ENCODE measurements at regions not wholly inside any gene's neighbourhood (a gene's known extent, or its start where the extent isn't known, plus 50 kb on each side); places are given as distances from the start of the nearest gene placed in this dataset.

DNA sequence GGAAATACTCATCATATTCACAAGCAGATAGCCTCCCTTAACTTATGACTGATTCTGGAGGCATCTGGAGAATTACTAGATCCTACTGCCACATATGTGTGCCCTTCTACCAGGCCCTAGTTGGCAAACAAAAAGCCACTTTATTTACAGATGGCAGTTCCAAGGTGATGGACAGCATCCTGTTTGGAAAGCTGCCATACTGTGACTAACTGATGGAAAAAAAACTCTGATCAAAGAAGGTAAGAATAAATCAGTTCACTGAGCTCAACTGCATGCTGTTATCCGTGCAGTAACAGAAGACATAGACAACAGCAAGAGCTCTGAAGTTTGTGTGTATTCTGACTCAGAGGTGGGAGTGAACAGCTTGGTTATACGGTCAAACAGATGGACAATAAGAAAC, 279.8 kb upstream of the POU5F2 start:
- intact Hi-C loops (cut with DNase I; ENCODE audit: low total_unique reads): no loop called here
- no peak for TF ChIP-seq POLR2A (IDR thresholded peaks at IDR 0.05)
- TF ChIP-seq, protein P1, sequence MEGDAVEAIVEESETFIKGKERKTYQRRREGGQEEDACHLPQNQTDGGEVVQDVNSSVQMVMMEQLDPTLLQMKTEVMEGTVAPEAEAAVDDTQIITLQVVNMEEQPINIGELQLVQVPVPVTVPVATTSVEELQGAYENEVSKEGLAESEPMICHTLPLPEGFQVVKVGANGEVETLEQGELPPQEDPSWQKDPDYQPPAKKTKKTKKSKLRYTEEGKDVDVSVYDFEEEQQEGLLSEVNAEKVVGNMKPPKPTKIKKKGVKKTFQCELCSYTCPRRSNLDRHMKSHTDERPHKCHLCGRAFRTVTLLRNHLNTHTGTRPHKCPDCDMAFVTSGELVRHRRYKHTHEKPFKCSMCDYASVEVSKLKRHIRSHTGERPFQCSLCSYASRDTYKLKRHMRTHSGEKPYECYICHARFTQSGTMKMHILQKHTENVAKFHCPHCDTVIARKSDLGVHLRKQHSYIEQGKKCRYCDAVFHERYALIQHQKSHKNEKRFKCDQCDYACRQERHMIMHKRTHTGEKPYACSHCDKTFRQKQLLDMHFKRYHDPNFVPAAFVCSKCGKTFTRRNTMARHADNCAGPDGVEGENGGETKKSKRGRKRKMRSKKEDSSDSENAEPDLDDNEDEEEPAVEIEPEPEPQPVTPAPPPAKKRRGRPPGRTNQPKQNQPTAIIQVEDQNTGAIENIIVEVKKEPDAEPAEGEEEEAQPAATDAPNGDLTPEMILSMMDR (IDR thresholded peaks at IDR 0.05): no peak
- no peak for DNase-seq (ENCODE audit: low spot score in 2 of 2)
- H3K4me3 ChIP-seq (ENCODE audit: low read depth, poor library complexity, severe bottlenecking): no peak overlapping the region
- 69 to 72% methylated on average over 2 of the region's 2 CpGs for WGBS, 2 donors

DNA sequence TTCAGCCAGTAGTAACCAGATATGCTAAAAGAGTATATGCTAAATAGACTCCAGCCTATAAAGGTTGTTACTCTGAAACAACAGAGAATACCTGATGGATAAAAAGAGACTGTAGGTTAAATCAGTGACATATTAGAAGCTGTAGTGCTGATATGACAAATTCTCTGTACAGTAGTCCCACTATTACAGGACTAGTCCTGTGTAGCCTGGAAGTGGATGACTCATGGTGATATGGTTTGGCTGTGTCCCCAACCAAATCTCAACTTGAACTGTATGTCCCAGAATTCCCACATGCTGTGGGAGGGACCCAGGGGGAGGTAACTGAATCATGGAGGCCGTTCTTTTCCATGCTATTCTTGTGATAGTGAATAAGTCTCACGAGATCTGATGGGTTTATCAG, 276.2 kb upstream of the POU5F2 start:
- WGBS, 2 donors: 86 to 89% methylated on average over 2 of the region's 2 CpGs
- intact Hi-C loops (cut with DNase I; ENCODE audit: low total_unique reads): no loop called here
- TF ChIP-seq, protein P1 (IDR thresholded peaks at IDR 0.05): no peak
- no peak for DNase-seq (ENCODE audit: low spot score in 2 of 2)
- H3K4me3 ChIP-seq (ENCODE audit: low read depth, poor library complexity, severe bottlenecking): no peak overlapping the region

DNA sequence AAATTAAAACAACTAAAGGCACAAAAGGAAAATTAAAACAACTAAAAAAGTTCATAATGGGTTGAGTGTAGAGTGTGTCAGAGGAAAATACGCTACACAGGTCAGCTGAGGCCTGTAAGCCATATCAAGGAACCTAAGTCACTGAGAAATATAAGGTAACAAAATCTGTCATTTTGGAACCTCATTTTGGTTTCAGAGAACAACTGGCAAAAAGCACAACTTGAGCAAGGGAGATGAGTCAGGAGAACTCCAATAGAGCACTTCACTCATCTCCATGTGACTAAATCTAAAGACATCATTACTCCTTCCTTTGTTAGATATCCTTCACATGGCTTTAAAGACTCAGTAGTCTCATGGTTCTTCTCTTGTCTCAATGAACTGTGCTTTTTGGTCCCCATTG, 269.4 kb upstream of the POU5F2 start:
- TF ChIP-seq, protein P1 (IDR thresholded peaks at IDR 0.05): no peak
- TF ChIP-seq POLR2A (IDR thresholded peaks at IDR 0.05): no peak
- 96 to 98% methylated on average over 1 of the region's 1 CpG for WGBS, 2 donors
- no peak overlapping the region for H3K4me3 ChIP-seq (ENCODE audit: low read depth, poor library complexity, severe bottlenecking)
- no peak for DNase-seq (ENCODE audit: low spot score in 2 of 2)
- intact Hi-C loops (cut with DNase I; ENCODE audit: low total_unique reads): no loop called here

DNA sequence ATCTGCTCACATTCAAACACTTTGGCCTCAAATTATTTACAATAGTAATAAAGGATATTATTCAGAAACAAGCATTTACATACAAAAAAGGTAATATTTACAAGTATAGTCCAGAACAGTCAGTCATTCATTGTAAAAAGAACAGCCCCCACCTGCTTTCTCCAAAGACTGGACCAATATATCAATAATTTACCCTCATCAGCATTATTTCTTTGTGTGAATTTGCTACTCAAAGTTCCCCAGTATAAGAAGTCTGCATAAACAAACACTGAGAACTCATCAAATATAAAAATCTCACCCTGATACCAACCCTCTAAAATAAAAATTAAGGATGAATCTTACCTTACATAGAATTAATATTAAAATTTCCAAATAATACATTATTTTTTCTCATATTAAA, 267.8 kb upstream of the POU5F2 start:
- DNase-seq (ENCODE audit: low spot score in 2 of 2): no peak
- H3K4me3 ChIP-seq (ENCODE audit: low read depth, poor library complexity, severe bottlenecking): no peak overlapping the region
- TF ChIP-seq POLR2A (IDR thresholded peaks at IDR 0.05): no peak
- TF ChIP-seq, protein P1 (IDR thresholded peaks at IDR 0.05): no peak
- intact Hi-C loops (cut with DNase I; ENCODE audit: low total_unique reads): no loop called here

DNA sequence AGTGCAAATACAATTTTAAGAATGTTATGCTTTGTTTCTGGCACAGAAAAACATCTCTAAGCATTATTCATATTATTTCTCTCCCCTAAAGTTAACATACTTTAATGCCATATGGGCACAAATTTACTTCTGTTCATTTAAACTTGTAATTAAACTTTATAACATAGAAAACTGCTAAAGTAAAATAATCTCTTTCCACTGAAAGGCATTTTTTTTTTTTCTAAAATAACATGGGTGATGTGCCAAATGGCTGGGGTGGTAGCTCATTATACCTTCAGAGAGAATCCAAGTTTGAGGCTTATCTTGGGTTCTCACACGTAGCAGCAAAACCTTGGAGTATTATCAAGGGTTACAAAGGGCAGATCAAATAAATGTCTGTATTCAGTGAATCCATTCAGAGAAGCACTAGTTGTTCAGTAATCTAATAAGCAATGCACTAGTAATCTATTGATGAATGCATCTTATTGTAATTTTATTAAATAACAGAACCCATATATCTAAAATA, 257.6 kb upstream of the POU5F2 start:
- no peak overlapping the region for H3K4me3 ChIP-seq (ENCODE audit: low read depth, poor library complexity, severe bottlenecking)
- no peak for DNase-seq (ENCODE audit: low spot score in 2 of 2)
- WGBS, 2 donors: 32 to 38% methylated on average over 1 of the region's 1 CpG
- intact Hi-C loops (cut with DNase I; ENCODE audit: low total_unique reads): no loop called here
- TF ChIP-seq, protein P1 (IDR thresholded peaks at IDR 0.05): no peak
- TF ChIP-seq POLR2A (IDR thresholded peaks at IDR 0.05): no peak

DNA sequence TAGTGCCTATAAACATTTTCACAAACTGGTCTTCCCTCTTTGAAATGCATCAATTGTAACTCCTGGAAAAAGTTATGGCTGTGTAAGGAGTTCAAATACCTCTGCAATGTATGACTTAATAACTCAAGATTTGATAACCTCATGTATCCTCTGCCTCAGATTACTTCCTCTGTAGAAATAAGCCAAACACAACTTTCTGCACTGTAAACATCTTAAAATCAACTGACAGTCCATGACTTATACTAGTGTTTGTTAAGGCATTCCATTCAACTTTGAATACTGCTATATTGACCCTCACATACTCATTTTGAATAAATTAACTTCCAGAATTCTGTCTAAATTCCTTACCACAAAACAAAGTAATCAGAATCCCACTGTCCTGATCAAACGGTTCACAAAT, 256.2 kb upstream of the POU5F2 start:
- no peak for DNase-seq (ENCODE audit: low spot score in 2 of 2)
- WGBS, 2 donors: 83 to 87% methylated on average over 1 of the region's 1 CpG
- no peak overlapping the region for H3K4me3 ChIP-seq (ENCODE audit: low read depth, poor library complexity, severe bottlenecking)
- intact Hi-C loops (cut with DNase I; ENCODE audit: low total_unique reads): no loop called here
- TF ChIP-seq, protein P1 (IDR thresholded peaks at IDR 0.05): no peak
- TF ChIP-seq POLR2A (IDR thresholded peaks at IDR 0.05): no peak

Measured in lower leg skin (tissue), 4 donors.